ENCODE measurements at regions not wholly inside any gene's neighbourhood (a gene's known extent, or its start where the extent isn't known, plus 50 kb on each side); places are given as distances from the start of the nearest gene placed in this dataset.

DNA sequence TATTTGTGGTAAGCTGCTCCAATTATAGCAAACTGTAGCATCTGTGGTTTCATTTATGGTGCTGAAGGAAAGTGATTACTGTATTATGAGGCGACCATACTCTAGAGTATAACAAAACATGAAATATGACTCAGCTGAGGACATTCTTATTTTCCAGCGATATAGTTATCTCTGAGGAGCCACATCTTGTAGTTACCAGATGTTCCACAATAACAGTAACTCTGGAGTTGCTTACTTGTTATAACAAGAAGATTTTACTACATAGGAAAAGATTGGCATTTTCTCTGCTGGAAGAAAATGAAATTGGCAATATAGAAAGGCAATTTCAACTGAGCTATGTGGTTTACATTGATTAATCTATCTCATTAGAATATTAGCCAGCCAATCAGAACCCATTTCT, 1634.2 kb downstream of the PCDH9 start (continued):
- TF ChIP-seq, protein P1, sequence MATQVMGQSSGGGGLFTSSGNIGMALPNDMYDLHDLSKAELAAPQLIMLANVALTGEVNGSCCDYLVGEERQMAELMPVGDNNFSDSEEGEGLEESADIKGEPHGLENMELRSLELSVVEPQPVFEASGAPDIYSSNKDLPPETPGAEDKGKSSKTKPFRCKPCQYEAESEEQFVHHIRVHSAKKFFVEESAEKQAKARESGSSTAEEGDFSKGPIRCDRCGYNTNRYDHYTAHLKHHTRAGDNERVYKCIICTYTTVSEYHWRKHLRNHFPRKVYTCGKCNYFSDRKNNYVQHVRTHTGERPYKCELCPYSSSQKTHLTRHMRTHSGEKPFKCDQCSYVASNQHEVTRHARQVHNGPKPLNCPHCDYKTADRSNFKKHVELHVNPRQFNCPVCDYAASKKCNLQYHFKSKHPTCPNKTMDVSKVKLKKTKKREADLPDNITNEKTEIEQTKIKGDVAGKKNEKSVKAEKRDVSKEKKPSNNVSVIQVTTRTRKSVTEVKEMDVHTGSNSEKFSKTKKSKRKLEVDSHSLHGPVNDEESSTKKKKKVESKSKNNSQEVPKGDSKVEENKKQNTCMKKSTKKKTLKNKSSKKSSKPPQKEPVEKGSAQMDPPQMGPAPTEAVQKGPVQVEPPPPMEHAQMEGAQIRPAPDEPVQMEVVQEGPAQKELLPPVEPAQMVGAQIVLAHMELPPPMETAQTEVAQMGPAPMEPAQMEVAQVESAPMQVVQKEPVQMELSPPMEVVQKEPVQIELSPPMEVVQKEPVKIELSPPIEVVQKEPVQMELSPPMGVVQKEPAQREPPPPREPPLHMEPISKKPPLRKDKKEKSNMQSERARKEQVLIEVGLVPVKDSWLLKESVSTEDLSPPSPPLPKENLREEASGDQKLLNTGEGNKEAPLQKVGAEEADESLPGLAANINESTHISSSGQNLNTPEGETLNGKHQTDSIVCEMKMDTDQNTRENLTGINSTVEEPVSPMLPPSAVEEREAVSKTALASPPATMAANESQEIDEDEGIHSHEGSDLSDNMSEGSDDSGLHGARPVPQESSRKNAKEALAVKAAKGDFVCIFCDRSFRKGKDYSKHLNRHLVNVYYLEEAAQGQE (IDR thresholded peaks at IDR 0.05; ENCODE audit: unreplicated experiment) = no peak
- TF ChIP-seq JUNB (IDR thresholded peaks at IDR 0.05; ENCODE audit: unreplicated experiment) (no peak), ETS1 (IDR thresholded peaks at IDR 0.05) (no peak)

DNA sequence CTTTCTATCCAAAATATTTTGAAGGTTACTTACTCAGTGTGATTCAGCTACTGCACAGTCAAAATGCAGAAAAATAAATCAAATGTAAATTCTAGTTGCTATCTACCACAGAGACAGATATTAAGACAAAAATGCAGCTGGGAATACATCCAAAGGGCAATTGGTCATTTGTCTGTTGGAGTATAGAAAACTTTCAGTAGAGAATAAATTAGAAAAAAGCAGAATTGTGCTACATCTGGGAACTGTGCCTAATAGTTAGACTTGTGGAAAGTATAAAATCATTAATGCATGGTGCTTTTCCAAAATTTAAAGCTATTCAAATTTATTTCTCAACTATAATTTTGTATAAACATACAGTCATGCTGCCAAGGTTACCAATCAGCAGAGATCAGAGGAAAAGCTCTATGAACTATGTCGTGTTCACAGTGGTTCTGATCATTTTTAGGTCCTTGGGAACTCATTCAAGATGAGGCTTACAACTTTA, 1635.8 kb downstream of the PCDH9 start:
- no peaks in the 10 kb centered on the region for H3K9me2 ChIP-seq (ENCODE audit: insufficient read depth)
- no peak overlapping the region for H3K4me3 ChIP-seq
- H3K4me1 ChIP-seq (ENCODE audit: insufficient read depth) = no peaks in the 10 kb centered on the region
- H3K36me3 ChIP-seq (ENCODE audit: insufficient read depth) = no peaks in the 10 kb centered on the region
- H3K27ac ChIP-seq (ENCODE audit: low read depth) = no peak overlapping the region
- no peaks in the 10 kb centered on the region for H4K20me1 ChIP-seq (replicated peaks; ENCODE audit: insufficient read depth)
- Mint-ChIP-seq H3K4me1 (no peaks in the 10 kb centered on the region), H3K4me3 (no peak overlapping the region), H3K36me3 (ENCODE audit: low read depth) (peaks cover 8% of the 10 kb centered on the region; the same call in 2 of the 3 replicates), H3K27me3 (ENCODE audit: insufficient read depth, low read depth, poor library complexity) (no peaks in the 10 kb centered on the region), H3K27ac (no peak overlapping the region), H3K9me3 (peaks cover 13% of the 10 kb centered on the region)
- H3K27me3 ChIP-seq (ENCODE audit: insufficient read depth) = no peaks in the 10 kb centered on the region
- ATAC-seq (no peak), DNase-seq (ENCODE audit: low spot score) (no peak)
- no peaks in the 10 kb centered on the region for H3F3A ChIP-seq (replicated peaks; ENCODE audit: low read depth)
- no peaks in the 10 kb centered on the region for H3K79me2 ChIP-seq (replicated peaks; ENCODE audit: insufficient read depth)
- H2AFZ ChIP-seq = no peak overlapping the region
- no peak overlapping the region for H3K4me2 ChIP-seq
- TF ChIP-seq STAT1 (IDR thresholded peaks at IDR 0.05; ENCODE audit: unreplicated experiment) = no peak
- no peak for TF ChIP-seq ETS1 (IDR thresholded peaks at IDR 0.05)
- TF ChIP-seq ZNF331 (CRISPR knock-in tag; IDR thresholded peaks at IDR 0.05; ENCODE audit: low read depth) = no peak
- TF ChIP-seq POLR2AphosphoS5 (IDR thresholded peaks at IDR 0.05; ENCODE audit: low read depth) = no peak
- TF ChIP-seq JUNB (IDR thresholded peaks at IDR 0.05; ENCODE audit: unreplicated experiment) = no peak
- no peak for TF ChIP-seq NANOG (IDR thresholded peaks at IDR 0.05; ENCODE audit: borderline replicate concordance)
- TF ChIP-seq CREB1 (CRISPR knock-in tag; IDR thresholded peaks at IDR 0.05; ENCODE audit: low read depth) = no peak
- TF ChIP-seq, protein P2, sequence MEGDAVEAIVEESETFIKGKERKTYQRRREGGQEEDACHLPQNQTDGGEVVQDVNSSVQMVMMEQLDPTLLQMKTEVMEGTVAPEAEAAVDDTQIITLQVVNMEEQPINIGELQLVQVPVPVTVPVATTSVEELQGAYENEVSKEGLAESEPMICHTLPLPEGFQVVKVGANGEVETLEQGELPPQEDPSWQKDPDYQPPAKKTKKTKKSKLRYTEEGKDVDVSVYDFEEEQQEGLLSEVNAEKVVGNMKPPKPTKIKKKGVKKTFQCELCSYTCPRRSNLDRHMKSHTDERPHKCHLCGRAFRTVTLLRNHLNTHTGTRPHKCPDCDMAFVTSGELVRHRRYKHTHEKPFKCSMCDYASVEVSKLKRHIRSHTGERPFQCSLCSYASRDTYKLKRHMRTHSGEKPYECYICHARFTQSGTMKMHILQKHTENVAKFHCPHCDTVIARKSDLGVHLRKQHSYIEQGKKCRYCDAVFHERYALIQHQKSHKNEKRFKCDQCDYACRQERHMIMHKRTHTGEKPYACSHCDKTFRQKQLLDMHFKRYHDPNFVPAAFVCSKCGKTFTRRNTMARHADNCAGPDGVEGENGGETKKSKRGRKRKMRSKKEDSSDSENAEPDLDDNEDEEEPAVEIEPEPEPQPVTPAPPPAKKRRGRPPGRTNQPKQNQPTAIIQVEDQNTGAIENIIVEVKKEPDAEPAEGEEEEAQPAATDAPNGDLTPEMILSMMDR (conservative IDR thresholded peaks at IDR 0.05; ENCODE audit: low read depth in 2 of 2) = no peak
- TF ChIP-seq EZH2 (IDR thresholded peaks at IDR 0.05; ENCODE audit: low read depth, unreplicated experiment) = no peak
- TF ChIP-seq EZH2phosphoT487 (IDR thresholded peaks at IDR 0.05; ENCODE audit: unreplicated experiment) = no peak
- TF ChIP-seq ZNF462 (CRISPR knock-in tag; IDR thresholded peaks at IDR 0.05) = no peak

Measured in GM23338 (cell line).